ENCODE measurements at regions not wholly inside any gene's neighbourhood (a gene's known extent, or its start where the extent isn't known, plus 50 kb on each side); places are given as distances from the start of the nearest gene placed in this dataset.

GRCh38 chr1:66468722-66469121, 65.2 kb upstream of the SGIP1 start:
- no peak overlapping the region for H3K4me3 ChIP-seq (ENCODE audit: low read depth, low read length, poor library complexity, severe bottlenecking)
- H3K27ac ChIP-seq (ENCODE audit: low read depth, low read length, poor library complexity, severe bottlenecking), result no peak overlapping the region
- H3K9me3 ChIP-seq (ENCODE audit: low read length), result no peaks in the 10 kb centered on the region
- ChIA-PET POLR2A (interaction anchor here (1.0 kb wide), 1 partner anchor 167 kb away, joined by 3 read pairs; no protein-coding TSS in a partner anchor), CTCF (ENCODE audit: unreplicated experiment) (interaction anchor here (0.8 kb wide), 1 partner anchor 23 kb away, joined by 3 read pairs; no protein-coding TSS in a partner anchor)
- no peaks in the 10 kb centered on the region for H3K36me3 ChIP-seq (ENCODE audit: insufficient read depth, low read length)
- DNase-seq (ENCODE audit: low spot score), result no peak
- H3K79me2 ChIP-seq (ENCODE audit: insufficient read depth, low read depth, low read length), result no peaks in the 10 kb centered on the region
- H2AFZ ChIP-seq (ENCODE audit: low read length), result no peak overlapping the region
- TF ChIP-seq CTCF (conservative IDR thresholded peaks at IDR 0.05; ENCODE audit: low read length) (no peak), EZH2phosphoT487 (IDR thresholded peaks at IDR 0.05; ENCODE audit: borderline replicate concordance, low read depth, low read length) (no peak)
- no peak overlapping the region for H3K4me2 ChIP-seq (ENCODE audit: low read length)
- H4K20me1 ChIP-seq (ENCODE audit: insufficient read depth, low read length), result no peaks in the 10 kb centered on the region
- intact Hi-C loops (cut with micrococcal nuclease; ENCODE audit: unreplicated experiment), result no loop called here
- no TSS peak for BruUV-seq (replicated peaks)
- no peaks in the 10 kb centered on the region for H3K4me1 ChIP-seq (ENCODE audit: insufficient read depth, low read length, poor library complexity, severe bottlenecking)
- no peaks in the 10 kb centered on the region for H3K9me2 ChIP-seq (ENCODE audit: insufficient read depth, low read length)

- H3K79me2 ChIP-seq (ENCODE audit: insufficient read depth, low read depth, low read length), result no peaks in the 10 kb centered on the region
- H3K36me3 ChIP-seq (ENCODE audit: insufficient read depth, low read length), result no peaks in the 10 kb centered on the region
- no peak overlapping the region for H3K27ac ChIP-seq (ENCODE audit: low read depth, low read length, poor library complexity, severe bottlenecking)
- H2AFZ ChIP-seq (ENCODE audit: low read length), result no peak overlapping the region
- TF ChIP-seq CTCF (conservative IDR thresholded peaks at IDR 0.05; ENCODE audit: low read length) (no peak), EZH2phosphoT487 (IDR thresholded peaks at IDR 0.05; ENCODE audit: borderline replicate concordance, low read depth, low read length) (no peak)
- no peak overlapping the region for H3K4me3 ChIP-seq (ENCODE audit: low read depth, low read length, poor library complexity, severe bottlenecking)
- ChIA-PET CTCF (ENCODE audit: unreplicated experiment) (no interaction called here), POLR2A (no interaction called here)
- intact Hi-C loops (cut with micrococcal nuclease; ENCODE audit: unreplicated experiment), result no loop called here
- no peaks in the 10 kb centered on the region for H3K9me2 ChIP-seq (ENCODE audit: insufficient read depth, low read length)
- no peaks in the 10 kb centered on the region for H3K9me3 ChIP-seq (ENCODE audit: low read length)
- BruUV-seq (replicated peaks), result no TSS peak
- H3K4me1 ChIP-seq (ENCODE audit: insufficient read depth, low read length, poor library complexity, severe bottlenecking), result no peaks in the 10 kb centered on the region
- DNase-seq (ENCODE audit: low spot score), result no peak
- H4K20me1 ChIP-seq (ENCODE audit: insufficient read depth, low read length), result no peaks in the 10 kb centered on the region
- H3K4me2 ChIP-seq (ENCODE audit: low read length), result no peak overlapping the region
Observed at GRCh38 chr1:66475940-66476339, 58.0 kb upstream of the SGIP1 start.

- BruUV-seq (replicated peaks), result no TSS peak
- Histone ChIP-seq H3K36me3 (ENCODE audit: insufficient read depth, low read length) (no peaks in the 10 kb centered on the region), H2AFZ (ENCODE audit: low read length) (no peak overlapping the region), H3K79me2 (ENCODE audit: insufficient read depth, low read depth, low read length) (no peaks in the 10 kb centered on the region), H4K20me1 (ENCODE audit: insufficient read depth, low read length) (no peaks in the 10 kb centered on the region), H3K27ac (ENCODE audit: low read depth, low read length, poor library complexity, severe bottlenecking) (no peak overlapping the region), H3K4me1 (ENCODE audit: insufficient read depth, low read length, poor library complexity, severe bottlenecking) (no peaks in the 10 kb centered on the region), H3K9me2 (ENCODE audit: insufficient read depth, low read length) (no peaks in the 10 kb centered on the region), H3K4me3 (ENCODE audit: low read depth, low read length, poor library complexity, severe bottlenecking) (no peak overlapping the region), H3K4me2 (ENCODE audit: low read length) (no peak overlapping the region), H3K9me3 (ENCODE audit: low read length) (no peaks in the 10 kb centered on the region)
- no peak for DNase-seq (ENCODE audit: low spot score)
- POLR2A ChIA-PET, result no interaction called here
- CTCF ChIA-PET (ENCODE audit: unreplicated experiment), result no interaction called here
- TF ChIP-seq EZH2phosphoT487 (IDR thresholded peaks at IDR 0.05; ENCODE audit: borderline replicate concordance, low read depth, low read length) (no peak), CTCF (conservative IDR thresholded peaks at IDR 0.05; ENCODE audit: low read length) (no peak)
- intact Hi-C loops (cut with micrococcal nuclease; ENCODE audit: unreplicated experiment), result no loop called here
Observed at GRCh38 chr1:66476774-66477173, 57.2 kb upstream of the SGIP1 start.
